Smooth muscle cell (in vitro differentiated cells): ENCODE measurements at regions not wholly inside any gene's neighbourhood (a gene's known extent, or its start where the extent isn't known, plus 50 kb on each side); places are given as distances from the start of the nearest gene placed in this dataset.
"Not testable (repeated sequence)": the region's sequence is repeated elsewhere in the genome, so short reads cannot be mapped to it uniquely, and the experiment has no call there.

Source experiments
- DNase-seq: peaks from one replicate; lab custom pipeline; 2025; ENCODE audit not compliant: unreplicated experiment; lab: John Stamatoyannopoulos, UW
- H2AFZ ChIP-seq: fragments of 200-600 bp; sonication (generic); 2 replicates; pipeline ENCODE4 v1.6.0; 2016; ENCODE audit warnings: antibody characterized with exemption, low read depth, mild to moderate bottlenecking
- H3F3A ChIP-seq: fragments of 200-600 bp; sonication (generic); 2 replicates; pipeline ENCODE4 v1.6.0; 2017; ENCODE audit warnings: antibody characterized with exemption, low read depth
- H3K27ac ChIP-seq: fragments of 200-600 bp; sonication (generic); 2 replicates; pipeline ENCODE4 v1.5.1; 2016; ENCODE audit warnings: low read depth, mild to moderate bottlenecking
- H3K27me3 ChIP-seq: fragments of 200-600 bp; sonication (generic); 2 replicates; pipeline ENCODE4 v1.6.1; 2016; ENCODE audit warnings: low read depth, mild to moderate bottlenecking
- H3K36me3 ChIP-seq: fragments of 200-600 bp; sonication (generic); 2 replicates; pipeline ENCODE4 v1.5.1; 2016; ENCODE audit warnings: low read depth
- H3K4me1 ChIP-seq: fragments of 200-600 bp; sonication (generic); 2 replicates; pipeline ENCODE4 v1.5.1; 2016; ENCODE audit warnings: low read depth
- H3K4me2 ChIP-seq: fragments of 200-600 bp; sonication (generic); 2 replicates; pipeline ENCODE4 v1.6.0; 2016; ENCODE audit warnings: mild to moderate bottlenecking
- H3K4me3 ChIP-seq: fragments of 200-600 bp; sonication (generic); 2 replicates; pipeline ENCODE4 v1.5.1; 2016; ENCODE audit warnings: mild to moderate bottlenecking
- H3K79me2 ChIP-seq: fragments of 200-600 bp; sonication (generic); 2 replicates; pipeline ENCODE4 v1.6.0; 2016; ENCODE audit warnings: low read depth, mild to moderate bottlenecking
- H3K9ac ChIP-seq: fragments of 200-600 bp; sonication (generic); 2 replicates; pipeline ENCODE4 v1.6.0; 2016; ENCODE audit warnings: low read depth
- H3K9me3 ChIP-seq: fragments of 200-600 bp; sonication (generic); replicated peaks from 2 replicates; pipeline ENCODE4 v1.5.1; 2016; ENCODE audit warnings: low read depth
- H4K20me1 ChIP-seq: fragments of 200-600 bp; sonication (generic); 2 replicates; pipeline ENCODE4 v1.6.0; 2016; ENCODE audit warnings: low read depth
- WGBS: methylation state at CpG from one replicate; pipeline ENCODE4 v1.1.7; 2016; ENCODE audit warnings: low lambda C conversion rate; 5-methylcytosine and 5-hydroxymethylcytosine counted together
- TF ChIP-seq, protein P1 (sequence below): fragments of 200-600 bp; sonication (generic); IDR thresholded peaks from 2 replicates; pipeline ENCODE4 v1.5.1; 2017; ENCODE audit warnings: borderline replicate concordance, mild to moderate bottlenecking, antibody characterized with exemption; ENCODE audit not compliant: insufficient read depth, poor library complexity, severe bottlenecking

GRCh38 chr7:118949031-118949430 lies 724.5 kb downstream of the ANKRD7 start:
- no peak for DNase-seq
- no peaks in the 10 kb centered on the region for H3F3A ChIP-seq
- peak overlapping the region; percentile 36 for H3K4me2 ChIP-seq
- H2AFZ ChIP-seq: no peak overlapping the region
- WGBS: 89% methylated on average over 1 of the region's 1 CpG
- no peaks in the 10 kb centered on the region for H3K9me3 ChIP-seq
- no peak overlapping the region for H3K4me3 ChIP-seq
- H3K36me3 ChIP-seq: no peaks in the 10 kb centered on the region
- no peak overlapping the region for H3K27ac ChIP-seq
- no peak overlapping the region for H3K9ac ChIP-seq
- H4K20me1 ChIP-seq: no peaks in the 10 kb centered on the region
- TF ChIP-seq, protein P1, sequence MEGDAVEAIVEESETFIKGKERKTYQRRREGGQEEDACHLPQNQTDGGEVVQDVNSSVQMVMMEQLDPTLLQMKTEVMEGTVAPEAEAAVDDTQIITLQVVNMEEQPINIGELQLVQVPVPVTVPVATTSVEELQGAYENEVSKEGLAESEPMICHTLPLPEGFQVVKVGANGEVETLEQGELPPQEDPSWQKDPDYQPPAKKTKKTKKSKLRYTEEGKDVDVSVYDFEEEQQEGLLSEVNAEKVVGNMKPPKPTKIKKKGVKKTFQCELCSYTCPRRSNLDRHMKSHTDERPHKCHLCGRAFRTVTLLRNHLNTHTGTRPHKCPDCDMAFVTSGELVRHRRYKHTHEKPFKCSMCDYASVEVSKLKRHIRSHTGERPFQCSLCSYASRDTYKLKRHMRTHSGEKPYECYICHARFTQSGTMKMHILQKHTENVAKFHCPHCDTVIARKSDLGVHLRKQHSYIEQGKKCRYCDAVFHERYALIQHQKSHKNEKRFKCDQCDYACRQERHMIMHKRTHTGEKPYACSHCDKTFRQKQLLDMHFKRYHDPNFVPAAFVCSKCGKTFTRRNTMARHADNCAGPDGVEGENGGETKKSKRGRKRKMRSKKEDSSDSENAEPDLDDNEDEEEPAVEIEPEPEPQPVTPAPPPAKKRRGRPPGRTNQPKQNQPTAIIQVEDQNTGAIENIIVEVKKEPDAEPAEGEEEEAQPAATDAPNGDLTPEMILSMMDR: no peak
- H3K27me3 ChIP-seq: no peaks in the 10 kb centered on the region
- H3K79me2 ChIP-seq: no peaks in the 10 kb centered on the region
- no peaks in the 10 kb centered on the region for H3K4me1 ChIP-seq

DNA sequence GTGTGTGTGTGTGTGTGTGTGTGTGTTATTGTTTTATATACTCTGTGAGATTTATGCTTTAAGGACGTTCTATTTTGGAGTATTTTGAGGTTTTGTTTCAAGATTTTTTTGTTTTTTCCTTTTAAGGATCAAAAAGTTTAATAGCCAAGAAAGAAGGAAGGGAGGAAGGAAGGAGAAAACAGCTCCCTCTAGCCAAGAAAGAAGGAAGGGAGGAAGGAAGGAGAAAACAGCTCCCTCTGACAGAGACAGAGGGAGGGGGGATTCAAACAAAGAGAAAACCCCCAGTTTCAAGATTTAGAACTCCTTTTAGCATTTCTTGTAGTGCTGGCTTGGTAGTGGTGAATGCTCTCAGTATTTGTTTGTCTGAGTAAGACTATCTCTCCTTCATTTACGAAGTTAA lies 731.8 kb downstream of the ANKRD7 start:
- not testable (repeated sequence) for H3F3A ChIP-seq, H3K4me1 ChIP-seq, H2AFZ ChIP-seq, H3K9ac ChIP-seq, H3K4me2 ChIP-seq, H4K20me1 ChIP-seq, H3K27ac ChIP-seq, DNase-seq, H3K79me2 ChIP-seq, H3K9me3 ChIP-seq, H3K27me3 ChIP-seq, H3K36me3 ChIP-seq, H3K4me3 ChIP-seq
- WGBS: 84% methylated on average over 2 of the region's 2 CpGs

- H3K27ac ChIP-seq: no peak overlapping the region
- H3K27me3 ChIP-seq: no peaks in the 10 kb centered on the region
- H3K9ac ChIP-seq: no peak overlapping the region
- H2AFZ ChIP-seq: no peak overlapping the region
- no peaks in the 10 kb centered on the region for H3F3A ChIP-seq
- H4K20me1 ChIP-seq: no peaks in the 10 kb centered on the region
- no peak overlapping the region for H3K4me3 ChIP-seq
- no peaks in the 10 kb centered on the region for H3K36me3 ChIP-seq
- no peaks in the 10 kb centered on the region for H3K4me1 ChIP-seq
- H3K79me2 ChIP-seq: no peaks in the 10 kb centered on the region
- no peaks in the 10 kb centered on the region for H3K9me3 ChIP-seq
- no peak for DNase-seq
- TF ChIP-seq, protein P1: no peak
- no peak overlapping the region for H3K4me2 ChIP-seq
- WGBS: 63% methylated on average over 1 of the region's 1 CpG
Measured at GRCh38 chr7:118969370-118969769, 744.9 kb downstream of the ANKRD7 start.

DNA sequence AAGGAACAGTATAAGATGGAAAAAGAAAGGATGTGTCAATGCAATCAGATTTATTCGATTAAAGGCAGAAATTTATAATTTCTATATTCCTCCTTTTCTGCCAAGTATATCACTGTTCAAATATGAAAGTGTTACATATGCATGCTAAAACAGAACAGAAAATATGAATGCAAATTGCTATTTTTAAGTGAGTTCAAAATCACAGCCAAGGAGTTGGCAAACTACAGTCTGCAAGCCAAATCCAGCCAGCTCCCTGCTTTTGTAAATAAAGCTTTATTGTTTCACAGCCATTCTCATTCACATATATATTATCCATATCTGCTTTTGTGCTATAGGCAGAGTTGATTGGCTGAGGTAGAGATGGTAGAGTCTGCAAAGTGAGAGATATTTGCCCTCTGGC lies 747.2 kb downstream of the ANKRD7 start:
- Histone ChIP-seq H3K27me3 (no peaks in the 10 kb centered on the region), H3K4me2 (no peak overlapping the region), H3K4me1 (no peaks in the 10 kb centered on the region), H3K9me3 (no peaks in the 10 kb centered on the region), H3F3A (no peaks in the 10 kb centered on the region), H4K20me1 (no peaks in the 10 kb centered on the region), H3K36me3 (no peaks in the 10 kb centered on the region), H3K9ac (no peak overlapping the region), H3K4me3 (no peak overlapping the region), H2AFZ (no peak overlapping the region), H3K79me2 (no peaks in the 10 kb centered on the region), H3K27ac (no peak overlapping the region)
- no peak for DNase-seq
- TF ChIP-seq, protein P1: no peak
- 93% methylated on average over 1 of the region's 1 CpG for WGBS
